Gastroesophageal sphincter (tissue), 4 donors: ENCODE measurements at regions not wholly inside any gene's neighbourhood (a gene's known extent, or its start where the extent isn't known, plus 50 kb on each side); places are given as distances from the start of the nearest gene placed in this dataset.
"Not testable (repeated sequence)": the region's sequence is repeated elsewhere in the genome, so short reads cannot be mapped to it uniquely, and the experiment has no call there.

Source experiments
- ATAC-seq: fragments of 150-250 bp; one replicate; pipeline ENCODE4 v1.9.1; 2016; ENCODE audit warnings: mild to moderate bottlenecking, moderate library complexity
- H3K27ac ChIP-seq, 4 donors: fragments of 200-600 bp; sonication (generic) in 3 of 4; 1 replicate in 3 of 4; 2 replicates in 1 of 4; pipeline ENCODE4 v1.5.1; 2016 to 2019
- H3K27me3 ChIP-seq: fragments of 200-600 bp; sonication (generic); one replicate; pipeline ENCODE4 v1.5.1; 2019
- H3K36me3 ChIP-seq, 2 donors: fragments of 200-600 bp; sonication (generic); one replicate each; pipeline ENCODE4 v1.5.1; 2019; ENCODE audit warnings: control low read depth in 1 of 2
- H3K4me1 ChIP-seq, 3 donors: fragments of 200-600 bp; sonication (generic); 1 replicate in 2 of 3; 2 replicates in 1 of 3; pipeline ENCODE4 v1.5.1; 2016 to 2019; ENCODE audit warnings: control low read depth in 2 of 3
- H3K4me3 ChIP-seq, 2 donors: fragments of 200-600 bp; sonication (generic); one replicate each; pipeline ENCODE4 v1.5.1; 2019; ENCODE audit warnings: mild to moderate bottlenecking in 1 of 2, moderate library complexity in 1 of 2
- H3K9me3 ChIP-seq, 3 donors: fragments of 200-600 bp; sonication (generic); one replicate each; pipeline ENCODE4 v1.5.1; 2017 to 2019; ENCODE audit warnings: control low read depth in 2 of 3
- CTCF ChIP-seq, 4 experiments: fragments of 200-600 bp in 2 of 4; fragments of 450-650 bp in 2 of 4; sonication (generic) in 1 of 4; IDR thresholded peaks; one replicate each; pipeline ENCODE4 v1.5.1; 2017 to 2019; ENCODE audit warnings: antibody characterized with exemption in 4 of 4, mild to moderate bottlenecking in 2 of 4, moderate library complexity in 2 of 4
- EP300 ChIP-seq: sonication (generic); formaldehyde crosslinking; IDR thresholded peaks from one replicate; pipeline ENCODE4 v1.6.1; 2017; ENCODE audit warnings: antibody characterized with exemption, mild to moderate bottlenecking
- POLR2A ChIP-seq, 2 donors: fragments of 450-650 bp; IDR thresholded peaks; one replicate each; pipeline ENCODE4 v1.6.1; 2017; ENCODE audit warnings: antibody characterized with exemption in 2 of 2, mild to moderate bottlenecking in 2 of 2, moderate library complexity in 1 of 2
- POLR2AphosphoS5 ChIP-seq: sonication (generic); formaldehyde crosslinking; IDR thresholded peaks from one replicate; pipeline ENCODE4 v1.6.1; 2017; ENCODE audit warnings: antibody characterized with exemption
- WGBS, 2 donors: methylation state at CpG; one replicate each; pipeline ENCODE4 v1.1.5; 2018; ENCODE audit warnings: low coverage in 1 of 2; 5-methylcytosine and 5-hydroxymethylcytosine counted together

GRCh38 chr2:230601510-230601909 is 111.1 kb upstream of the CAB39 start:
- Histone ChIP-seq H3K9me3 (no peaks in the 10 kb centered on the region), H3K4me1 (no peaks in the 10 kb centered on the region), H3K27ac (no peak overlapping the region), H3K27me3 (peaks cover 13% of the 10 kb centered on the region), H3K4me3 (no peak overlapping the region), H3K36me3 (no peaks in the 10 kb centered on the region)
- no peak for ATAC-seq
- TF ChIP-seq POLR2A (IDR thresholded peaks at IDR 0.05) (no peak), POLR2AphosphoS5 (no peak)
- 76 to 80% methylated on average over 6 to 7 of the region's 7 CpGs for WGBS, 2 donors

- ATAC-seq: no peak
- Histone ChIP-seq H3K4me3 (no peak overlapping the region), H3K36me3 (no peaks in the 10 kb centered on the region), H3K9me3 (no peaks in the 10 kb centered on the region), H3K27me3 (peaks cover 10% of the 10 kb centered on the region), H3K4me1 (no peaks in the 10 kb centered on the region), H3K27ac (no peak overlapping the region)
- TF ChIP-seq EP300: no peak
- TF ChIP-seq CTCF (IDR thresholded peaks at IDR 0.05): no peak
- no peak for TF ChIP-seq POLR2AphosphoS5
- TF ChIP-seq POLR2A (IDR thresholded peaks at IDR 0.05): no peak
- WGBS, 2 donors: 40 to 64% methylated on average over 1 to 2 of the region's 7 CpGs
Measured at GRCh38 chr2:230602562-230603230, 109.9 kb upstream of the CAB39 start.

GRCh38 chr2:230603317-230603716 is 109.3 kb upstream of the CAB39 start:
- H3K27me3 ChIP-seq, H3K4me3 ChIP-seq, H3K4me1 ChIP-seq, H3K27ac ChIP-seq, H3K36me3 ChIP-seq, H3K9me3 ChIP-seq, ATAC-seq: not testable (repeated sequence)

- not testable (repeated sequence) for H3K36me3 ChIP-seq, H3K4me3 ChIP-seq, ATAC-seq, H3K27me3 ChIP-seq, H3K27ac ChIP-seq, H3K4me1 ChIP-seq, H3K9me3 ChIP-seq
- WGBS, 2 donors: 100% methylated on average over 2 of the region's 3 CpGs; no CpG with 5 or more reads in 1 of the 2 donors
Measured at GRCh38 chr2:230604158-230604557, 108.5 kb upstream of the CAB39 start.

- no peaks in the 10 kb centered on the region for H3K36me3 ChIP-seq
- no peak overlapping the region for H3K4me3 ChIP-seq
- H3K27me3 ChIP-seq: no peaks in the 10 kb centered on the region
- peaks cover 0 to 4% (median 0%) of the 10 kb centered on the region in 3 donors for H3K4me1 ChIP-seq
- no peak for ATAC-seq
- TF ChIP-seq POLR2A (IDR thresholded peaks at IDR 0.05) (no peak), CTCF (IDR thresholded peaks at IDR 0.05) (no peak), EP300 (no peak), POLR2AphosphoS5 (no peak)
- H3K27ac ChIP-seq: no peak overlapping the region
- WGBS, 2 donors: 89 to 95% methylated on average over 5 to 7 of the region's 7 CpGs
- no peaks in the 10 kb centered on the region for H3K9me3 ChIP-seq
Measured at GRCh38 chr2:230614040-230614439, 98.6 kb upstream of the CAB39 start.

GRCh38 chr2:230614913-230615332 is 97.7 kb upstream of the CAB39 start:
- no peaks in the 10 kb centered on the region for H3K36me3 ChIP-seq
- H3K4me1 ChIP-seq: peaks cover 0 to 4% (median 0%) of the 10 kb centered on the region in 3 donors
- no peak overlapping the region for H3K4me3 ChIP-seq
- TF ChIP-seq CTCF (IDR thresholded peaks at IDR 0.05) (no peak), POLR2A (IDR thresholded peaks at IDR 0.05) (no peak), EP300 (no peak), POLR2AphosphoS5 (no peak)
- no peak for ATAC-seq
- H3K27ac ChIP-seq: no peak overlapping the region
- WGBS, 2 donors: 75 to 94% methylated on average over 2 to 5 of the region's 6 CpGs
- no peaks in the 10 kb centered on the region for H3K9me3 ChIP-seq
- no peaks in the 10 kb centered on the region for H3K27me3 ChIP-seq

- H3K4me1 ChIP-seq, H3K27ac ChIP-seq, H3K9me3 ChIP-seq, ATAC-seq, H3K36me3 ChIP-seq, H3K4me3 ChIP-seq, H3K27me3 ChIP-seq: not testable (repeated sequence)
- 63% methylated on average over 9 of the region's 11 CpGs; no CpG with 5 or more reads in 1 of the 2 donors for WGBS, 2 donors
Measured at GRCh38 chr2:230617256-230617706, 95.4 kb upstream of the CAB39 start.
